GM12878 (cell line): ENCODE measurements at regions not wholly inside any gene's neighbourhood (a gene's known extent, or its start where the extent isn't known, plus 50 kb on each side); places are given as distances from the start of the nearest gene placed in this dataset.

ENCODE experiments used
- EZH2 ChIP-seq: IDR thresholded peaks from 2 replicates; pipeline ENCODE4 v1.6.1; 2012; ENCODE audit warnings: low read depth, mild to moderate bottlenecking, control low read depth, inconsistent platforms, low read length, borderline replicate concordance; ENCODE audit not compliant: control insufficient read depth
- REST ChIP-seq: IDR thresholded peaks from 2 replicates; pipeline ENCODE4 v1.6.1; 2012; ENCODE audit warnings: mild to moderate bottlenecking, low read depth, low read length
- SREBF2 ChIP-seq: IDR thresholded peaks from 2 replicates; pipeline ENCODE4 v1.6.1; 2012; ENCODE audit warnings: mild to moderate bottlenecking, low read length

- TF ChIP-seq SREBF2 (no peak), EZH2 (no peak), REST (no peak)
Measured at GRCh38 chr5:58255386-58255785, 204.5 kb downstream of the PLK2 start.
